ENCODE measurements at regions not wholly inside any gene's neighbourhood (a gene's known extent, or its start where the extent isn't known, plus 50 kb on each side); places are given as distances from the start of the nearest gene placed in this dataset.
"Not testable (repeated sequence)": the region's sequence is repeated elsewhere in the genome, so short reads cannot be mapped to it uniquely, and the experiment has no call there.

DNA sequence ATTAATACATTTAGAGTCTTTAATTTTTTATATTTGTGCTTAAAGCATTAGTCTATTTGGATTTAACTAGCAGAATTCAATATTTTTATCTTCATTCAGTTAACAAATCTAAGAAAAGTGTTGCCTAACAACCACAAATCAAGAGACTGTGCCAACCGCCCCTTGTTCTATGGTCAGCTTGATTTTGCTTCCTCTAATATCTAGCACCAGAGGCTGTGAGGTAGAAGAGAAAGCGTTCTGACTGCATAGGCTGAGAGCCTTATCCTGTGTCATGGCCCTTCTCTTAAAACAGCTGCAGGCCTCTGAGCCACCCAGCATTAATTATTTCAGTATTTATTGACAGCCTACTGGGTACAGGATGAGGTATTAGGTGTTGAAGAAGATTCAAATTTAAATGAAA is 693.0 kb upstream of the CDH6 start:
- H3K9me3 ChIP-seq, result no peaks in the 10 kb centered on the region
- no peaks in the 10 kb centered on the region for H3K4me1 ChIP-seq
- H3K27me3 ChIP-seq, result no peaks in the 10 kb centered on the region
- H3K27ac ChIP-seq, result no peak overlapping the region
- no peak for DNase-seq
- no peaks in the 10 kb centered on the region for H3K36me3 ChIP-seq
- TF ChIP-seq, protein P1, sequence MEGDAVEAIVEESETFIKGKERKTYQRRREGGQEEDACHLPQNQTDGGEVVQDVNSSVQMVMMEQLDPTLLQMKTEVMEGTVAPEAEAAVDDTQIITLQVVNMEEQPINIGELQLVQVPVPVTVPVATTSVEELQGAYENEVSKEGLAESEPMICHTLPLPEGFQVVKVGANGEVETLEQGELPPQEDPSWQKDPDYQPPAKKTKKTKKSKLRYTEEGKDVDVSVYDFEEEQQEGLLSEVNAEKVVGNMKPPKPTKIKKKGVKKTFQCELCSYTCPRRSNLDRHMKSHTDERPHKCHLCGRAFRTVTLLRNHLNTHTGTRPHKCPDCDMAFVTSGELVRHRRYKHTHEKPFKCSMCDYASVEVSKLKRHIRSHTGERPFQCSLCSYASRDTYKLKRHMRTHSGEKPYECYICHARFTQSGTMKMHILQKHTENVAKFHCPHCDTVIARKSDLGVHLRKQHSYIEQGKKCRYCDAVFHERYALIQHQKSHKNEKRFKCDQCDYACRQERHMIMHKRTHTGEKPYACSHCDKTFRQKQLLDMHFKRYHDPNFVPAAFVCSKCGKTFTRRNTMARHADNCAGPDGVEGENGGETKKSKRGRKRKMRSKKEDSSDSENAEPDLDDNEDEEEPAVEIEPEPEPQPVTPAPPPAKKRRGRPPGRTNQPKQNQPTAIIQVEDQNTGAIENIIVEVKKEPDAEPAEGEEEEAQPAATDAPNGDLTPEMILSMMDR (IDR thresholded peaks at IDR 0.05), result no peak
- TF ChIP-seq POLR2A (IDR thresholded peaks at IDR 0.05), result no peak
- H3K4me3 ChIP-seq, result no peak overlapping the region

DNA sequence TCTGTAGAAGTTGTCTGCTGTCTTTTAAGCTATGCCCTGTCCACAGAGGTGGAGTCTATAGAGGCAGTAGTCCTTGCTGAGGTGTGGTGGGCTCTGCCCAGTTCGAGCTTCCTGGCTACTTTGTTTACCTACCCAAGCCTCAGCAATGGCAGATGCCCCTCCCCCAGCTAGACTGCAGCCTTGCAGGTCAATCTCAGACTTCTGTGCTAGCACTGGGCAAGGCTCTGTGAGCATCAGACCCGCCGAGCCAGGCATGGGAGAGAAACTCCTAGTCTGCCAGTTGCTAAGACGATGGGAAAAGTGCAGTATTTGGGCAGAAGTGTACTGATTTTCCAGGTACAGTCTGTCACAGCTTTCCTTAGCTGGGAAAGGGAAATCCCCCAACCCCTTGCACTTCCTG is 694.1 kb upstream of the CDH6 start:
- no peak overlapping the region for H3K27ac ChIP-seq
- H3K4me3 ChIP-seq, result no peak overlapping the region
- H3K36me3 ChIP-seq, result no peaks in the 10 kb centered on the region
- no peaks in the 10 kb centered on the region for H3K9me3 ChIP-seq
- TF ChIP-seq, protein P1 (IDR thresholded peaks at IDR 0.05), result no peak
- no peak for TF ChIP-seq POLR2A (IDR thresholded peaks at IDR 0.05)
- H3K4me1 ChIP-seq, result no peaks in the 10 kb centered on the region
- no peak for DNase-seq
- H3K27me3 ChIP-seq, result no peaks in the 10 kb centered on the region

- Histone ChIP-seq H3K9me3 (no peaks in the 10 kb centered on the region), H3K4me3 (no peak overlapping the region), H3K27ac (no peak overlapping the region), H3K27me3 (no peaks in the 10 kb centered on the region), H3K4me1 (no peaks in the 10 kb centered on the region), H3K36me3 (no peaks in the 10 kb centered on the region)
- TF ChIP-seq, protein P1 (IDR thresholded peaks at IDR 0.05), result no peak
- TF ChIP-seq POLR2A (IDR thresholded peaks at IDR 0.05), result no peak
- DNase-seq, result no peak
Observed at GRCh38 chr5:30498972-30499371, 694.5 kb upstream of the CDH6 start.

GRCh38 chr5:30498509-30498908 is 695.0 kb upstream of the CDH6 start:
- not testable (repeated sequence) for H3K4me3 ChIP-seq, H3K27me3 ChIP-seq, DNase-seq, H3K27ac ChIP-seq, H3K4me1 ChIP-seq, H3K9me3 ChIP-seq, H3K36me3 ChIP-seq

GRCh38 chr5:30494113-30494512 is 699.4 kb upstream of the CDH6 start:
- DNase-seq, result not testable (repeated sequence)

DNA sequence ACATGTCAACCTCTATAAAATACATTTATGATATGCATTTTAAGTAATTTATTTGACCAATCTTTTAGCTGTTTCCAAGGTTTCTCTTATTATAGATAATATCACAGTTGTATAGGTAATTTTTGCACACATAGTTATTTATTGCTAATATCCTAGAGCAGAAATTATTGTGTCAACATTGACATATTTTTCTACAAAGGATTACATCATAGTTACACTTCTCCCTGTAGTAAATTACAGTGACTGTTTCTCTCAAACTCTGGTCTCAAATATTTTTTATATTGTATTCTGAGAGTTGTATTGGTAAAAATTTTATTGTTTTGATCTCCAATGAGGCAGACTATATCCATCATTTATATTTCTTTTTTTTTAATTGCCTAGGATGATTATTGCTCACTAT is 714.4 kb upstream of the CDH6 start:
- no peaks in the 10 kb centered on the region for H3K36me3 ChIP-seq
- TF ChIP-seq, protein P1 (IDR thresholded peaks at IDR 0.05), result no peak
- TF ChIP-seq POLR2A (IDR thresholded peaks at IDR 0.05), result no peak
- H3K4me3 ChIP-seq, result no peak overlapping the region
- H3K9me3 ChIP-seq, result peaks cover 0 to 3% (median 0%) of the 10 kb centered on the region in 4 donors
- H3K4me1 ChIP-seq, result no peaks in the 10 kb centered on the region
- no peaks in the 10 kb centered on the region for H3K27me3 ChIP-seq
- no peak for DNase-seq
- no peak overlapping the region for H3K27ac ChIP-seq

More at GRCh38 chr5:30494113-30494512, 699.4 kb upstream of the CDH6 start:
- H3K4me1 ChIP-seq, H3K9me3 ChIP-seq, H3K36me3 ChIP-seq, H3K27me3 ChIP-seq, H3K27ac ChIP-seq, H3K4me3 ChIP-seq: not testable (repeated sequence)

DNA sequence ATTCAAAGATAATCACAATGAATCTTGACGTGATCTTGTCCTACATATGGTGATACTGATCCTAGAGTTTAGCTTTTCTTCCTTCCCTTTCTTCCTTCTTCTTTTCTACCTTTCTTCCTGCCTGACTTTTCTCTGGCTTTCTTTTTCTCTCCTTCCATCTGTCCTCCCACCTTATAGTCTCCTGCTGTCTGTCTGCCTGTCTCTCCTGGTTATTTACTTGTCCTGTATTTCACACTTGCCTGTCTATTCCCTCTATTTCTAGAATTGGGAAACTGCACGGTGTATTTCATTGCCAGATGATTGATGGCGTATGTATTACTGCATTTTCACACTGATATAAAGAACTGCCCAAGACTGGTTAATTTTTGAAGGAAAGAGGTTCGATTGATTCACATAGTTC is 718.1 kb upstream of the CDH6 start:
- H3K4me1 ChIP-seq, result no peaks in the 10 kb centered on the region
- H3K4me3 ChIP-seq, result no peak overlapping the region
- DNase-seq, result no peak
- no peaks in the 10 kb centered on the region for H3K36me3 ChIP-seq
- no peak overlapping the region for H3K27ac ChIP-seq
- peaks cover 0 to 3% (median 0%) of the 10 kb centered on the region in 4 donors for H3K9me3 ChIP-seq
- TF ChIP-seq, protein P1 (IDR thresholded peaks at IDR 0.05), result no peak
- TF ChIP-seq POLR2A (IDR thresholded peaks at IDR 0.05), result no peak
- H3K27me3 ChIP-seq, result no peaks in the 10 kb centered on the region

All from Peyer's patch (tissue), 4 donors.